Ovary (tissue), 3 donors: ENCODE measurements at regions not wholly inside any gene's neighbourhood (a gene's known extent, or its start where the extent isn't known, plus 50 kb on each side); places are given as distances from the start of the nearest gene placed in this dataset.

Experiments used
- CTCF ChIP-seq, 3 donors: fragments of 450-650 bp in 2 of 3; fragments of 200-600 bp in 1 of 3; IDR thresholded peaks; one replicate each; pipeline versions ENCODE4 v1.5.1 to v1.8.0; 2016 to 2022; ENCODE audit warnings: antibody characterized with exemption in 3 of 3, mild to moderate bottlenecking in 1 of 3
- EP300 ChIP-seq: sonication (generic); formaldehyde crosslinking; IDR thresholded peaks from one replicate; pipeline ENCODE4 v1.6.1; 2017; ENCODE audit warnings: antibody characterized with exemption
- donor health status: DM: no; HTN: no; CAD: no.

DNA sequence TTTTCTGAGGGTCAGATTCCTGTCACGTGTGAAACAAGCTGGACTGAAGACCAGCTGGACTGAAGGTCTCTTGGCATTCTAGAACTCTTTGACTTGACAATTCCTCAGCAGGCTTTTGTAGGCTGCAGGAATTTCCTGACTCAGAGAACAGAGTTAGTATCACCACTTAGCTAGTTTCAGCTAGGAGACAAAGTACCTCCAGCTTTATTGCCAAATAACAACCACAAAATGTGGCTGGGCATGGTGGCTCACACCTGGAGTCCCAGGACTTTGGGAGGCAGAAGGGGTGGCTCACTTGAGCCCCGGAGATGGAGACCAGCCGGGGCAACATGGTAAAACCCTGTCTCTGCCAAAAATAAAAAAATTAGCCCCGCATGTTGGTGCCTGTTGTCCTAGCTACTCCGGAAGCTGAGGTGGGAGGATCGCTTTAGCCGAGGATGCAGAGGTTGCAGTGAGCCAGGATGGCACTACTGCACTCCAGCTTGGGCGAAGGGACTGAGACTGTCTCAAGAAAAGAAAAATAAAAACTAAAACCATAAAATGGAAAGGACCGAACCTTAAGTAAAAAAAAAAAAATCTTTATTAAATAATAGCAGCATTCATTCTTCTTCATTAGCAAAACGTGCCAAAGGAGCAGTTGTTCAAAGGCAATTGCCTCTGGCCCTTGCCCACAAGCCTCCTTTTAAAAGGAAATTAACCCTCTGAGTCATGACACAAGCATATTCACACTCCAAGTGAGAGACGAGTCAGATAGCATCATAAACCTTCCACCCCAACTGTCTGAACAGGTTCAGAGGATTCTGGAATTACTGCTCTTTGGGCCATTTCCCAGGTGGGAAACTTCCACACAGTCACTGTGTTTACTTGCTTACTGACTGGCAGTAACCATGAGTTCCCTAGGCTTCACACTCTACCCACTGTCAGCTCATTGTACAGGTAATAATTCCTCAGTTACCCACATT lies 88.9 kb downstream of the MYL12B start:
- TF ChIP-seq CTCF (IDR thresholded peaks at IDR 0.05) (no peak), EP300 (no peak)
